Heart left ventricle (tissue), 13 donors: ENCODE measurements at regions not wholly inside any gene's neighbourhood (a gene's known extent, or its start where the extent isn't known, plus 50 kb on each side); places are given as distances from the start of the nearest gene placed in this dataset.

Experiments
- CTCF ChIP-seq, 12 donors: fragments of 200-600 bp; sonication (generic) in 4 of 12; IDR thresholded peaks; one replicate each; pipeline versions ENCODE4 v1.5.0 to v1.8.0; 2018 to 2022; ENCODE audit warnings: antibody characterized with exemption in 12 of 12, mild to moderate bottlenecking in 5 of 12
- POLR2A ChIP-seq, 2 donors: fragments of 450-650 bp; IDR thresholded peaks; one replicate each; pipeline ENCODE4 v1.6.1; 2017; ENCODE audit warnings: antibody characterized with exemption in 2 of 2, mild to moderate bottlenecking in 2 of 2, moderate library complexity in 2 of 2
- donor health status: ischemic (EF 13 %, LVEDD 7.1; RV severe dilation, severe dysfunction).
- donor health status: DM: no; HTN: yes; CAD: no.
- donor health status: DM: no; HTN: no; CAD: no.
- donor health status: ischemic (EF 25% LVEDD 6.9; RV normal size, moderate dysfunction).
- donor health status: ischemic (EF 25% LVEDD 5.7; RV mildly dilated, moderate dysfunction).
- donor health status: ischemic (EF 35%, LVEDD 5.7; RV mildly dilated, moderate dysfunction).
- donor health status: nonischemic (EF 11% LVEDD 7.7; RV severe dilation, severe dysfunction).
- donor health status: DM: yes; HTN: yes; CAD: no.
- donor health status: PGD.
- donor health status: ischemic (EF 29% LVEDD 5.4; RV normal size, mild dysfunction).
- donor health status: nonischemic (EF 23%, LVEDD 6.1; RV moderate dilation, normal function).

- TF ChIP-seq CTCF (IDR thresholded peaks at IDR 0.05) = no peak
- TF ChIP-seq POLR2A (IDR thresholded peaks at IDR 0.05) = no peak
Measured at GRCh38 chr12:62130402-62130801, 129.8 kb upstream of the USP15 start.
